Neutrophil (primary cell): ENCODE measurements at regions not wholly inside any gene's neighbourhood (a gene's known extent, or its start where the extent isn't known, plus 50 kb on each side); places are given as distances from the start of the nearest gene placed in this dataset.

Experiments
- H3K27ac ChIP-seq: fragments of 200-600 bp; sonication (generic); 2 replicates; pipeline ENCODE4 v1.5.1; 2016; ENCODE audit warnings: mild to moderate bottlenecking, moderate library complexity
- H3K27me3 ChIP-seq: fragments of 200-600 bp; sonication (generic); 2 replicates; pipeline ENCODE4 v1.6.0; 2016; ENCODE audit warnings: mild to moderate bottlenecking
- H3K36me3 ChIP-seq: fragments of 200-600 bp; sonication (generic); 2 replicates; pipeline ENCODE4 v1.5.1; 2017
- H3K4me1 ChIP-seq, 2 experiments: fragments of 200-600 bp in 1 of 2; sonication (generic) in 1 of 2; 1 replicate in 1 of 2; 2 replicates in 1 of 2; pipeline versions ENCODE4 v1.5.1 to v1.6.1; 2013 to 2016; ENCODE audit warnings: low read depth in 1 of 2, low read length in 1 of 2, mild to moderate bottlenecking in 1 of 2, moderate library complexity in 1 of 2; ENCODE audit not compliant: control insufficient read depth in 1 of 2, insufficient read depth in 1 of 2
- H3K4me3 ChIP-seq, 2 experiments: fragments of 200-600 bp in 1 of 2; sonication (generic) in 1 of 2; 1 replicate in 1 of 2; 2 replicates in 1 of 2; pipeline ENCODE4 v1.5.1; 2013 to 2016; ENCODE audit warnings: low read depth in 1 of 2, low read length in 1 of 2, mild to moderate bottlenecking in 1 of 2, moderate library complexity in 1 of 2
- H3K9me3 ChIP-seq: fragments of 200-600 bp; sonication (generic); 2 replicates; pipeline ENCODE4 v1.5.1; 2016
- CTCF ChIP-seq: fragments of 200-600 bp; sonication (generic); IDR thresholded peaks from 2 replicates; pipeline ENCODE4 v1.5.1; 2016; ENCODE audit warnings: antibody characterized with exemption

- no peaks in the 10 kb centered on the region for H3K4me1 ChIP-seq
- no peak for TF ChIP-seq CTCF
- H3K27ac ChIP-seq = no peak overlapping the region
- no peak overlapping the region for H3K4me3 ChIP-seq
- H3K9me3 ChIP-seq = no peaks in the 10 kb centered on the region
- H3K27me3 ChIP-seq = no peaks in the 10 kb centered on the region
- no peaks in the 10 kb centered on the region for H3K36me3 ChIP-seq
Observed at GRCh38 chr6:144877118-144877517, 592.0 kb downstream of the UTRN start.

GRCh38 chr6:144878577-144878976 lies 593.4 kb downstream of the UTRN start:
- no peak for TF ChIP-seq CTCF
- no peaks in the 10 kb centered on the region for H3K9me3 ChIP-seq
- H3K4me3 ChIP-seq = no peak overlapping the region
- H3K4me1 ChIP-seq = no peaks in the 10 kb centered on the region
- no peak overlapping the region for H3K27ac ChIP-seq
- H3K27me3 ChIP-seq = no peaks in the 10 kb centered on the region
- no peaks in the 10 kb centered on the region for H3K36me3 ChIP-seq

- no peak for TF ChIP-seq CTCF
- Histone ChIP-seq H3K27ac (no peak overlapping the region), H3K4me3 (no peak overlapping the region), H3K36me3 (no peaks in the 10 kb centered on the region), H3K9me3 (no peaks in the 10 kb centered on the region), H3K4me1 (no peaks in the 10 kb centered on the region), H3K27me3 (no peaks in the 10 kb centered on the region)
Observed at GRCh38 chr6:144879436-144879835, 594.3 kb downstream of the UTRN start.

- Histone ChIP-seq H3K27me3 (no peaks in the 10 kb centered on the region), H3K4me1 (no peaks in the 10 kb centered on the region), H3K9me3 (no peaks in the 10 kb centered on the region), H3K27ac (no peak overlapping the region), H3K36me3 (no peaks in the 10 kb centered on the region), H3K4me3 (no peak overlapping the region)
- no peak for TF ChIP-seq CTCF
Observed at GRCh38 chr6:144882425-144882824, 597.3 kb downstream of the UTRN start.

- TF ChIP-seq CTCF = no peak
- Histone ChIP-seq H3K27me3 (no peaks in the 10 kb centered on the region), H3K27ac (no peak overlapping the region), H3K4me3 (no peak overlapping the region), H3K36me3 (no peaks in the 10 kb centered on the region), H3K4me1 (no peaks in the 10 kb centered on the region), H3K9me3 (no peaks in the 10 kb centered on the region)
Observed at GRCh38 chr6:144883915-144884314, 598.8 kb downstream of the UTRN start.

- Histone ChIP-seq H3K27me3 (no peaks in the 10 kb centered on the region), H3K36me3 (no peaks in the 10 kb centered on the region), H3K27ac (no peak overlapping the region), H3K4me1 (no peaks in the 10 kb centered on the region), H3K4me3 (no peak overlapping the region), H3K9me3 (no peaks in the 10 kb centered on the region)
- no peak for TF ChIP-seq CTCF
Observed at GRCh38 chr6:144885817-144886216, 600.7 kb downstream of the UTRN start.
